ENCODE measurements at regions not wholly inside any gene's neighbourhood (a gene's known extent, or its start where the extent isn't known, plus 50 kb on each side); places are given as distances from the start of the nearest gene placed in this dataset.

DNA sequence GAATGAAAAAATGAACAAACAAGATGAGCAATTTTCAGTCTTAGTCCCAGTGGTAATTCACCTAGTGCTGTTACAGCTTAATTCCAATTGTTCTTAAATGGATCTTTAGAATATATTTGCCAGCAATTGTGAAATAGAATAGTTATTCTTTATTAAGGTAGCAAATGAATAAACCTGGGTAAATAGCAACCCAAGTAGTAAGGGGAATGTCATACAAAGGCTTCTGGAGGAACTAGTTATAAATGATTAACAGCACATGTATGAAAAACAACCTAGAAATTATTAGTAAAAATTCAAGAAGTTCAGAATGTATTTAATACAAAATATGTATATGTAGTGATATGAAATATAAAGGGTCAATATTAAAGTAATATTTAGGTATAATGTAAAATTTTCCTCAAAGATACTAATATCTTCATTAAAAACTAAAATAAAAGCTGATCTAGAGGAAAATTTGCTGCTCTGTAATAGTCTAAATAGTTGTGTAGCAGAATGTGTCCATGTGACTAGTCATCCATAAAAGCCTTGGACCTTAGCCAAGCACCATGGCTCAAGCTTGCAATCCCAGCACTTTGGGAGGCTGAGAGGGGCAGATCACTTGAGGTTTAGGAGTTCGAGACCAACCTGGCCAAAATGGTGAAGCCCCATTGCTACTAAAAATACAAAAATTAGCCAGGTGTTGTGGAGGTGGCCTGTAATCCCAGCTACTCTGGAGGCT lies 535.9 kb upstream of the ATXN8OS start:
- no peaks in the 10 kb centered on the region for H3K27me3 ChIP-seq (replicated peaks; ENCODE audit: control insufficient read depth, insufficient read depth, low read length)
- DNase-seq (ENCODE audit: extremely low read depth, insufficient read length), result no peak
- TF ChIP-seq, protein P1, sequence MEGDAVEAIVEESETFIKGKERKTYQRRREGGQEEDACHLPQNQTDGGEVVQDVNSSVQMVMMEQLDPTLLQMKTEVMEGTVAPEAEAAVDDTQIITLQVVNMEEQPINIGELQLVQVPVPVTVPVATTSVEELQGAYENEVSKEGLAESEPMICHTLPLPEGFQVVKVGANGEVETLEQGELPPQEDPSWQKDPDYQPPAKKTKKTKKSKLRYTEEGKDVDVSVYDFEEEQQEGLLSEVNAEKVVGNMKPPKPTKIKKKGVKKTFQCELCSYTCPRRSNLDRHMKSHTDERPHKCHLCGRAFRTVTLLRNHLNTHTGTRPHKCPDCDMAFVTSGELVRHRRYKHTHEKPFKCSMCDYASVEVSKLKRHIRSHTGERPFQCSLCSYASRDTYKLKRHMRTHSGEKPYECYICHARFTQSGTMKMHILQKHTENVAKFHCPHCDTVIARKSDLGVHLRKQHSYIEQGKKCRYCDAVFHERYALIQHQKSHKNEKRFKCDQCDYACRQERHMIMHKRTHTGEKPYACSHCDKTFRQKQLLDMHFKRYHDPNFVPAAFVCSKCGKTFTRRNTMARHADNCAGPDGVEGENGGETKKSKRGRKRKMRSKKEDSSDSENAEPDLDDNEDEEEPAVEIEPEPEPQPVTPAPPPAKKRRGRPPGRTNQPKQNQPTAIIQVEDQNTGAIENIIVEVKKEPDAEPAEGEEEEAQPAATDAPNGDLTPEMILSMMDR (IDR thresholded peaks at IDR 0.05; ENCODE audit: insufficient read depth, low read length, poor library complexity, severe bottlenecking), result no peak
- H3K36me3 ChIP-seq (ENCODE audit: control insufficient read depth, insufficient read depth, low read length), result no peaks in the 10 kb centered on the region
- H3K4me3 ChIP-seq (replicated peaks; ENCODE audit: low read depth, low read length), result no peak overlapping the region

DNA sequence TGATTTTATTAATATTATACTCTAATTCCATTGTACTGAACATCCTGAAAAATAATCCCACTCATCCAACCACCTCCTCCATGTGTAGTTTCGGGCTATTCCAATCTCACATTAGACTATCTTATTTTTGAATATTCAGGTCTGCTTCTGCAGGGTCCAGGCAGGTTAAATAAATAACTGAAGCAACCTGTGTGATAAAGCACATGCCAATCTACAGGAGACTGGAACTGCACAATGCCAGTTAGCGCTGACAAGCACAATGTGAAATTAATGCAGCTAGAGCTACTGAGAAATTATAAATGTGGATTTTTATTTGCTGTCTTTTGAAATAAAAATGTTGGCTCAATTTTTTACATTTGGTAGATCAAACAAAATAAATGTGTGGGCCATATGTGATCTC lies 540.1 kb upstream of the ATXN8OS start:
- Histone ChIP-seq H3K36me3 (ENCODE audit: control insufficient read depth, insufficient read depth, low read length) (no peaks in the 10 kb centered on the region), H3K4me3 (replicated peaks; ENCODE audit: low read depth, low read length) (no peak overlapping the region), H3K27me3 (replicated peaks; ENCODE audit: control insufficient read depth, insufficient read depth, low read length) (no peaks in the 10 kb centered on the region)
- TF ChIP-seq, protein P1 (IDR thresholded peaks at IDR 0.05; ENCODE audit: insufficient read depth, low read length, poor library complexity, severe bottlenecking), result no peak
- DNase-seq (ENCODE audit: extremely low read depth, insufficient read length), result no peak

DNA sequence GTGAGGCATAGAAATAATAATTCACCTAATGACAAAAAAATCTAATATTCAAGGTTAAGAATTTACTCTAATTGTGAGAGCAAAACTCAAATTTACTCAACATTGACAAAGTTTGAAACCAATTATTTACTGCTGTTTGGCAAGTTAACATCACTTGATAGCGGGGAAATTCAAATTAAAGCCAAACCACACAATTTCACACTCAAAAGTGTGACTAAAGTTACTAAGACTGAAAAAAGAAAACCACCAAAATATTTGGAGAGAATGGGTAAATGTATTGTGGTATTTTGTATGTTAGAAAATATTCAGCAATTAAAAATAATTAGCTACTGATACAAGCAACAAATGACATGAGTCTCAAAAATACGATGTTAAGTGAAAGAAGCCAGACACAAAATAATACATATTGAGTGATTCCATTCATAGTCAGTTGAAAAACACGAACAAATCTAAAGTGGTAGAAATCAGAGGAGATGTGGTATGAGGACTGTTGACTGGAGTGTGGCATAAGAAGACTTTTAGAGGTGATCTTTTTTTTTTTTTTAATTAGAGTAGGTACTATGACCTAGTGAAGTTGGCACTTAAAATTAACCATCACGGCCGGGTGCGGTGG lies 541.4 kb upstream of the ATXN8OS start:
- TF ChIP-seq, protein P1 (IDR thresholded peaks at IDR 0.05; ENCODE audit: insufficient read depth, low read length, poor library complexity, severe bottlenecking), result no peak
- H3K27me3 ChIP-seq (replicated peaks; ENCODE audit: control insufficient read depth, insufficient read depth, low read length), result no peaks in the 10 kb centered on the region
- H3K36me3 ChIP-seq (ENCODE audit: control insufficient read depth, insufficient read depth, low read length), result no peaks in the 10 kb centered on the region
- DNase-seq (ENCODE audit: extremely low read depth, insufficient read length), result no peak
- no peak overlapping the region for H3K4me3 ChIP-seq (replicated peaks; ENCODE audit: low read depth, low read length)

DNA sequence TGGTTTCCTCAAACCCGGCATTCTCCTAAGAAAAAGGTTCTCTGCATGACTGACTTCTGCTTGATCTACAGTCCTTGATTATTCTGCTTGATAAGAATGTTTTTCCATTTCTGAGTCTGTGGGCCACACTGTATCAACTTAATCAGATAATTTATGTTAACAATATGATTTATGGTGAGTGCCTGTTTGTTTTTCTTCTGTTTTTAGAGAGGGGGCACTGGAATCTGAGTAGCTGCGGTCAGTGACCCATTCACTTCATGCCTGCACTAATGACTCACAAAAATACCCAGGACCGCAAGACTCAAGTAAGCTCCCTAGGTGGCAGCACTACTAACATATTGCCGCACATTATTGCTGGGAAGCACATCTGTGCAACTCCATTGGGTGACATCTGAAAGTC lies 542.3 kb upstream of the ATXN8OS start:
- no peak for DNase-seq (ENCODE audit: extremely low read depth, insufficient read length)
- H3K27me3 ChIP-seq (replicated peaks; ENCODE audit: control insufficient read depth, insufficient read depth, low read length), result no peaks in the 10 kb centered on the region
- H3K4me3 ChIP-seq (replicated peaks; ENCODE audit: low read depth, low read length), result no peak overlapping the region
- no peaks in the 10 kb centered on the region for H3K36me3 ChIP-seq (ENCODE audit: control insufficient read depth, insufficient read depth, low read length)
- TF ChIP-seq, protein P1 (IDR thresholded peaks at IDR 0.05; ENCODE audit: insufficient read depth, low read length, poor library complexity, severe bottlenecking), result peak; percentile 46

DNA sequence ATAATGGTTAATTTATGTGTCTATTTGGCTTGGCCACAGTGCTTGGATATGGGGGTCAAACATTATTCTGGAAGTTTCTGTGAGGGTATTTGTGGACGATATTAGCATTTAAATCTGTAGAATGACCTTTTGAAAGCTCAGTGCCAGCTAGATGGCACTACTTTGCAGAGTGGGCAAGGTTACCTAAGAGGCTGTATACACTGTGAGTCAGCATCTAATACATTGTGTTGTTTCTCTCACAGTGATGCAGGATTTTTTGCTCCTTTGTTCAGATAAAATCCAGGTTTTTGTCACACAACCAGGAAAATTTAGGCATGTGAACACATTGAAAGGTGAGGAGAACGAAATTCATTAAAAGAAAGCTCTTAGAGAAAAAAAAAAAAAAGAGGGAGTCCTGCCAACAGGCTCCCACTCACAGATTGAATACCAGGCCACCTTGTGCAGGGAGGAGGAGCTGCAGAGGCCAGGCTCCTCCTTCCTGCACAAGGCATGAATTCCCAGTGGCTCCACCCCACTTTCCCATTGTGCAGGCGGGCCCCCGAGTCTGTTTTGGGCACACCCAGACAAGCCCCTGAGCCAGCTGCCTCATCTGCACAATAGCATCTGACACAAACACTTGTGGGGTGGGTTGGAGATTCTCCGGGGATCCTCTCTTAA lies 551.0 kb upstream of the ATXN8OS start:
- Histone ChIP-seq H3K27me3 (replicated peaks; ENCODE audit: control insufficient read depth, insufficient read depth, low read length) (no peaks in the 10 kb centered on the region), H3K36me3 (ENCODE audit: control insufficient read depth, insufficient read depth, low read length) (no peaks in the 10 kb centered on the region), H3K4me3 (replicated peaks; ENCODE audit: low read depth, low read length) (no peak overlapping the region)
- DNase-seq (ENCODE audit: extremely low read depth, insufficient read length), result no peak
- TF ChIP-seq, protein P1 (IDR thresholded peaks at IDR 0.05; ENCODE audit: insufficient read depth, low read length, poor library complexity, severe bottlenecking), result no peak
